Right kidney (tissue), 1 donor: ENCODE measurements at regions not wholly inside any gene's neighbourhood (a gene's known extent, or its start where the extent isn't known, plus 50 kb on each side); places are given as distances from the start of the nearest gene placed in this dataset.
"Not testable (repeated sequence)": the region's sequence is repeated elsewhere in the genome, so short reads cannot be mapped to it uniquely, and the experiment has no call there.

ENCODE experiments used
- DNase-seq: peaks from one replicate; pipeline ENCODE4 v3.0.0-alpha.2; 2016

DNA sequence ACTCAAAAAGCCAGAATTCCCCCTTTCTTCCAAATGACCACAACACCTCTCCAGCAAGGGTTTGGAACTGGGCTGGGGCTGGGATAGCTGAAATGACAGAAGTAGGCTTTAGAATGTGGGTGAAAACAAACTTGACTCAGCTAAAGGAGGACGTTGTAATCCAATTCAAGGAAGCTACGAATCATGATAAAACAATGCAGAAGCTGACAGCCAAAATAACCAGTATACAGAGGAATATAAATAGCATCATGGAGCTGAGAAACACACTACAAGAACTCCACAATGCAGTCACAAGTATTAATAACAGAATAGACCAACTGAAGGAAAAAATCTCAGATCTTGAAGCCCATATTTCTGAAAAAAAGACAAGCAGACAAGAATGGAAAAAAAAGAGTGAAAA lies 95.8 kb upstream of the TET2 start:
- no peak for DNase-seq

DNA sequence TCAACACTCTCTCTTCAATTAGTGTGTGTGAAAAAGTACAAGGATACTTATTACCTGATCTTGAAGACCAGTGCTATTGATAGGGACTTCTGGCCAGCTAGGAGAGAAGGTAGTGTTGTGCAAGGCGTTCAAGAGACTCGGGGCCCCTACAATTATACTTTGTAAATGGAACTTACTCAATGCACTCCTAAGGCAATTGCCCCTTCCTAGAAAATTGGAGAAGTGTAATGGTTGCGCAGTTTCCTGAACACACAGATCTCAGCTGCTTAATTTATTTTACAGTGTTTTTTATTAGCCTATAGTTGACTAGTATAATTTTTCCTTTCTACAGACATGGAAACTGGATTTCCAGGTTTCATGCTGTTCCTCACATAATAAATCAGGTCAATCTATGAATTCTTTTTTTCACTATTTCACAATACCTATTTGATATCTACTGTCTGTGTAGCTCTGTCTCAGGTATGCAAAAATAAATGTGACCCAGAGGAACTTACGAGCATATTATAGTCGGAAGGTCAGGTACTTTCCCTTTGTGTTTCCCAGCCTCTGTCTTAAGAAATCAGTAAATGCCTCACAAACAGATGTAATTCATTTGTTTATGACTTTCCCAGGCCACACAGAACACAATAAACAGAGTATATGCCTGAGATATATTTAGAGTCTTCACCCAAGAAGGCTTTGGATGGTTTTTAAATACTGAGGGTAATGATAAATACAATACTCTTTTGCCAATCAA lies 89.1 kb upstream of the TET2 start:
- no peak for DNase-seq

GRCh38 chr4:105058177-105058812 lies 88.4 kb upstream of the TET2 start:
- DNase-seq = no peak

DNA sequence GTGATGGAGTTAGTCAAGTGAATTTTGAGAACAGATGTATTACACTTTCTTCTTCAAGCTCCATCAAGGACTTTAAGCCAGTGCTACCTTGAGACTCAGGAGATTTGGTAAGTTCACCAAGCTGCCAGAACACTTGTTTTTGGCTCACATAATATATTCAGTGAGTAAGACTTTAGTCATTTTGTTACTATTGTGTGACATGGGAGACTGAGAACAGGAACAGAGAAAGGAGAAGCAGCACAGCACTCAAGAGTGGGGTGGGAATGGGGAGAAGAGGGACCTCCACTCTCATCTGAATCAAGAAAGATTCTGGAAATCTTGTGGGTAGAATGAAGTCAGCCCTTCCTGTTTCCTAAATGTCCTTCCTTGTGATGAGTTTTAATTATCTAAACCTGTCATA lies 87.3 kb upstream of the TET2 start:
- DNase-seq = no peak

DNA sequence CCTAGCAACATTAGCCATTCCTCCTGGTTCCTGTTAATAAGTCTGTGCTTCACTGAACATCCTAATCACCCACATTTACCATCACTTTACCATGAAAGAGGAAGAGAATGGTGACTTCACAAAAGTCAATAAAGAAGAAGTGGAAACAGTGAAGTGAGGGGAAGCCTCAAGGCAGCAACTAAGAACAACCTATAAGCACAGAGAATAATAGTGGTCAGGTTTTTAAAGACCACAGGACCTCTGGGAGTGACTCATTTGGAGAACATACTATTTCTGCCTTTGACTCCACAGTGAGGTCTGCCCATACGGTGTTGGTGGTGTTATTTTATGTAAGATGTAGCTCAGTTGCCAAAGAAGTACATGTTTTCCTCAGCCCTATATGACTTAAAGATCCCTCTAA lies 86.0 kb upstream of the TET2 start:
- no peak for DNase-seq

DNA sequence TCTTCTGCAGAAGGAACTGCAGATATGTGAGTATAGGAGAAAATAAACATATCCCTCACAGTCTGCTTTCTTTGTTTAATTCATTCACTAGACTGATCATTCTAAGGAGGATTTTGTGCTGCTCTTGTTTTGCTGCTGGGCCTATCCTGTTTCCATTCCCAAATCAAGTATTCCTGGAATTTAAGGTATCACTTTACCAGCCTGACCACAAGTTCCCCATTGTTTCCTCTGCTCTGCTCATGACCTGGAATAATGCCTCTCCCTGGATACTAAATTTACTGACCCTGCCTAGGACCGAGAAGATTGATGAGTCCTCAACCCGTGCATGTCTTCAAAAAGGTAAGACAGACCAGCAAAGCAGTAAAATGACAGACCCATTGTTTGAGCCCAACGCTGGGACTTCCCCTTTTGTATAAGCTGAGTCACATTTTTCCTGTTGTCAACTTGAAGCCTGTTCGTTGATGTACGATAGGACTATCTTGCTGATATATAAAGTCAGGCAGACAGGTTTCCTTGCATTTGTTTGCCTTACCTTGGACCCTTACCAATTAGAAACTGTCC lies 85.5 kb upstream of the TET2 start:
- DNase-seq = no peak

DNA sequence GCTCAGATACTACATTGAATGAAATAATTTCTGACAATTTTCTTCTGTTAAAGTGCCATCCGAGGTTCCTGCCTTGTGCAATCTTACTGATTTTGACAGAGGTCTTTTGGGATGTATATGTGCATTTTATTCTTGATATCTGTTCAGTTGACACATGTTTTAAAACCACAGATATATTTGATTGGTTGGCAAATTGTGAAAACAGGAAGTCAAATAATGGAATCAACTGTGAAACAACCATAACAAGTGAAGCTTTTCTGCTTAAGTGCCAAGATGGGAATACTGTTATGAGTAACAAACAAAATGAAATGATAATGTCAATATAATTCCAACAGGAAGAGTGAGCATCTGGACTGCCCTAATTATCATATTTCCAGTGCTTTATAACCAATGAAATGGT lies 84.9 kb upstream of the TET2 start:
- no peak for DNase-seq

DNA sequence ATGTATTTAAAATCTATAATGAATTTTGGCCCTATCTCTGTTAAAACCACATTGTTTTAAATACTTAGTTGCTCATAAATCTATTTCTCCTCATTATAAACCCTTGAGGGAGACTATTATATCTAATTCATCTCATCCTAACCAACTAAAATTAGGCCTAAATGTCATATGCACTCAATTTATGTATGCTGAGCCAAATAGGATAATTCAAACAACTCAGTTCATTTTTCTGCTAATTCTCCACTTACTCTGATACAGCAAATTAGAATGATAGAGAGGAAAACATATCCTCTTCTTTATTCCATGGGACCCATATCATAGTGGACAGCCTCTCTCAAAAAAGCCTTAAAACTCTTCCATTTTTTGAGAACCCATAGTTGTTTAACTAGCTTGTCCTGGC lies 80.3 kb upstream of the TET2 start:
- DNase-seq = no peak

DNA sequence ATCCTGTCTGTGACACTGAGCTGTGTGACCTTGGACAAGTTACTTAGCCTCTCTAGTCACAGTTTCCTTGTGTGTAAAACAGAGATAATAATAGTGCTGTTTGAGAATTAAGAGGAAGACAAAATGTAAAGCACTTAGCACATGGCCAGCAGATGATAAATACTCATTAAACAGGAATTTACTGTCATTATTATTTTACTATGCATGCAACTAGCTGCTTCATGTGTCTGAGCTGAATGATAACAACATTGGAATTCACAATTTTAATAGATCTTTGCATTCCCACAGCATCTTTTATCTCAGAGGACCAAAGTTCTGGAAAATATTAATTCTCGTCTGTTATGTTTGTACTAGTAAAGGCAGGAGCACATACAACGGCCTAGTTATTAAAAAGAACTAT lies 79.2 kb upstream of the TET2 start:
- no peak for DNase-seq

- no peak for DNase-seq
These were observed 78.7 kb upstream of the TET2 start for GRCh38 chr4:105067946-105068345.

- DNase-seq = no peak
These were observed 78.2 kb upstream of the TET2 start for GRCh38 chr4:105068516-105068915.

GRCh38 chr4:105072095-105072494 lies 74.6 kb upstream of the TET2 start:
- DNase-seq = not testable (repeated sequence)

GRCh38 chr4:105074097-105074496 lies 72.6 kb upstream of the TET2 start:
- DNase-seq = no peak

DNA sequence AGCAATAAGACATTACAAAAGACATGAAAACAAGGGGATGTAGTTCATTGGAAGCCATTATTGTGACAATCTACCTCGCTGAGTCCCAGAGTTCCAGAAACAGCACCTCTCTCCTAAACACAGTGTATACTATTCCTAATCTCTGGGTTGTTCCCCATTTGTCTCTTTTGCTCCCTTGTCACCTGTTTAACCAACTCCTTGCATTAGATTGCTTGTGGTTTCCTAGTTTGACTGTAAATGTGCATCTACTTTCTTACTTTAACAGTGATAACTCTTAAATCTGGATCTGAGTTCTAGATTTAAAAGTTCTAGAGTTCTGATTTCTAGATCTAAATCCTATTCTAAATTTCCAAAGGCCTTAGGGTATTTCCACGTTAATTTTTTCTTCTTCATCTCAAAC lies 71.6 kb upstream of the TET2 start:
- no peak for DNase-seq

DNA sequence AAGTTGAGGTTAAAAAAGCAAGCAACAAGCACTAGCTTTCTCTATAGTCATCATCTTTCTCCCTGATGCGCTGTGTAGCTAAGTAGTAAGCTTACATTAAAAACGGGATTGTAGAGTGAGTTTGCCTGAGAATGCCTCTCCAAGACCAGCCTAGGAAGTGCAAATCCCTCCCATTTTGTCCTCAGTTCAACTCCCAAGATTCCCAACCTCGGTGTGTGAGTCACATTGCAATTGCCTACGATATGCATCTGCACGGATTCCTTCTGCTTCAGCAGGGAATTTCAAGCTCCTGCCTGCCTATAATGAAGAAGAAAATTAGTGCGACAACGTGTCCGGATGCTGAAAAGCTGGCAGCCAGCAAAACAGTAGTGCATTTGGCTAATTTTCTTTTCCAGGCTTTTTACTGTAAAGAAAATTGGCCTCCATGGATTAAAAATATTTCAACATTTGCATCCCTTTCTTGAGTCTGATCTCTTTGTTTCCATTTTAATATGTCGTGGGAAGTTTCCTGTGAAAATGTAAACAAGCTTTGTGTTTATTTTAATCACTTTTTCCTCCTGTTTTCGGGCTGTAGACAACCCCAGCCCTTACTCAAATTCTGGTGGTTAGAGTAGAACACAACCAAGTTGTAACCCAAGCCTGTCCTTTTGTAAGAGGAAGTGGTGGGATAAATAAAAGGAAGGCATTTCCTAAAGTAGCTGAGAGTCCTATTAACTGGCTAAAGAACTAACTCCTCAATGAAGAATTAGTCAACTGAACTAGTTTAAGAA lies 58.4 kb upstream of the TET2 start:
- peak; percentile 4 for DNase-seq

DNA sequence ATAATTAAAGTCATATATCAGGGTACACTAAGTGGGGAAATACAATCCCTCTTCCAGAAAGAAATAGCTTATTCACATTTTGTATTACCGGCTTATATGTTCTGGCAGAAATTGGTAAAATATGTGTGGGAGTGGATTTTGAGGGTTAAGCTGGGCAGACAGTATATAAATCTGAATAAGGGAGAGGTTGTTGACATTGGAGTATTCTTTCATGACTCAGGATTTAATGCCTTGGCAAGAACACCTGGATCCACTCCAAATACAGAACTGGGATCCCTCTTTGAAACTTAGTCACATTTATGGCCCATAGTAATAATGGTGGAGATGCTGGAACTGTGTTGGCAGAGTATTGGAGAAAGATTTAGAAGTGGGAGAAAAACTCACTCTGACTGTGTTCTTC lies 54.3 kb upstream of the TET2 start:
- no peak for DNase-seq

DNA sequence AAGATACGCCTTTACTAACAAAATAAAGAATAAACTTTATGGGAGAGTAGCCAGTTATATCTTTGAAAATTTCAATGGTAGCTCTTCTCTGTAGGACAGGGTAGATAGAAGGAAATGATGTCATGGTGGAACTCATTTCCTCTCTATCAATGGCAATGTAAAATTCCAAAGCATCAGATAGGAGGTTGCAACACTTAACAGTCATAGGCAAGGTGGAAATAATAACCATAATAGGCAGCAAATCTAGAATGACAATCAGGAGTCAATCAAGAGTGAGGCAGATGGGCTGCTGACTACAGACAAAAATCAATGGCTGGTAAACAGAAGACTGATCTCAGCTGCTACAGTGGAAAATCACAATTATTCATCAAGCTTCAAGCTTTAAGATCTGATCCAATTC lies 53.9 kb upstream of the TET2 start:
- no peak for DNase-seq

GRCh38 chr4:105093975-105094374 lies 52.7 kb upstream of the TET2 start:
- DNase-seq = no peak
